Suprapubic skin (tissue), 4 donors: ENCODE measurements at regions not wholly inside any gene's neighbourhood (a gene's known extent, or its start where the extent isn't known, plus 50 kb on each side); places are given as distances from the start of the nearest gene placed in this dataset.

Experiments used
- EP300 ChIP-seq: sonication (generic); formaldehyde crosslinking; IDR thresholded peaks from one replicate; pipeline ENCODE4 v1.6.1; 2017; ENCODE audit warnings: antibody characterized with exemption
- POLR2A ChIP-seq, 2 donors: fragments of 450-650 bp; IDR thresholded peaks; one replicate each; pipeline ENCODE4 v1.6.1; 2017; ENCODE audit warnings: antibody characterized with exemption in 2 of 2, mild to moderate bottlenecking in 2 of 2, moderate library complexity in 2 of 2
- POLR2AphosphoS5 ChIP-seq, 3 donors: sonication (generic); formaldehyde crosslinking; IDR thresholded peaks; one replicate each; pipeline ENCODE4 v1.6.1; 2017; ENCODE audit warnings: antibody characterized with exemption in 3 of 3
- TF ChIP-seq, protein P1 (sequence below), 2 donors: fragments of 200-600 bp in 1 of 2; fragments of 450-650 bp in 1 of 2; sonication (generic) in 1 of 2; IDR thresholded peaks; one replicate each; pipeline ENCODE4 v1.5.1; 2016 to 2019; ENCODE audit warnings: antibody characterized with exemption in 2 of 2, mild to moderate bottlenecking in 1 of 2, moderate library complexity in 1 of 2

DNA sequence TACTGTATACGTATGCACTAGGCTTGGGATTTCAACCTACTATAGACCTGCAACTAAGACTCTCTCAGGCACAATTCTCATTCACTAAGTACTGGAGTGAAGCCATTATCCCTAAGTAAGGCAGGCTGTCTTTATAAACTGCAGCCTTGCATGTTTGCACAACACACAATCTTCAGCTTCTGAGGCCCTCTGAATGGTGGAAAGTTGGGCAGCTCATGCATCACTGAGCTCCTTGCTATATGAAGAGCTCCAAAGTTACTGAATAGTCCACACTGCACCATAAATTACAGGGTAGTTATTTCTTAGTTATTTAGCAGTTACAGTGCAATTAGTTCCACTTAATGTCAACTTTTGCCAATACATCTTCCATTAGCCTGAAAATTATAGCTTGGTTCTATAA lies 384.6 kb downstream of the BRINP1 start:
- TF ChIP-seq, protein P1, sequence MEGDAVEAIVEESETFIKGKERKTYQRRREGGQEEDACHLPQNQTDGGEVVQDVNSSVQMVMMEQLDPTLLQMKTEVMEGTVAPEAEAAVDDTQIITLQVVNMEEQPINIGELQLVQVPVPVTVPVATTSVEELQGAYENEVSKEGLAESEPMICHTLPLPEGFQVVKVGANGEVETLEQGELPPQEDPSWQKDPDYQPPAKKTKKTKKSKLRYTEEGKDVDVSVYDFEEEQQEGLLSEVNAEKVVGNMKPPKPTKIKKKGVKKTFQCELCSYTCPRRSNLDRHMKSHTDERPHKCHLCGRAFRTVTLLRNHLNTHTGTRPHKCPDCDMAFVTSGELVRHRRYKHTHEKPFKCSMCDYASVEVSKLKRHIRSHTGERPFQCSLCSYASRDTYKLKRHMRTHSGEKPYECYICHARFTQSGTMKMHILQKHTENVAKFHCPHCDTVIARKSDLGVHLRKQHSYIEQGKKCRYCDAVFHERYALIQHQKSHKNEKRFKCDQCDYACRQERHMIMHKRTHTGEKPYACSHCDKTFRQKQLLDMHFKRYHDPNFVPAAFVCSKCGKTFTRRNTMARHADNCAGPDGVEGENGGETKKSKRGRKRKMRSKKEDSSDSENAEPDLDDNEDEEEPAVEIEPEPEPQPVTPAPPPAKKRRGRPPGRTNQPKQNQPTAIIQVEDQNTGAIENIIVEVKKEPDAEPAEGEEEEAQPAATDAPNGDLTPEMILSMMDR (IDR thresholded peaks at IDR 0.05): no peak
- no peak for TF ChIP-seq EP300
- TF ChIP-seq POLR2A (IDR thresholded peaks at IDR 0.05): no peak
- no peak for TF ChIP-seq POLR2AphosphoS5 (IDR thresholded peaks at IDR 0.05)
